ENCODE measurements at regions not wholly inside any gene's neighbourhood (a gene's known extent, or its start where the extent isn't known, plus 50 kb on each side); places are given as distances from the start of the nearest gene placed in this dataset.
"Not testable (repeated sequence)": the region's sequence is repeated elsewhere in the genome, so short reads cannot be mapped to it uniquely, and the experiment has no call there.

DNA sequence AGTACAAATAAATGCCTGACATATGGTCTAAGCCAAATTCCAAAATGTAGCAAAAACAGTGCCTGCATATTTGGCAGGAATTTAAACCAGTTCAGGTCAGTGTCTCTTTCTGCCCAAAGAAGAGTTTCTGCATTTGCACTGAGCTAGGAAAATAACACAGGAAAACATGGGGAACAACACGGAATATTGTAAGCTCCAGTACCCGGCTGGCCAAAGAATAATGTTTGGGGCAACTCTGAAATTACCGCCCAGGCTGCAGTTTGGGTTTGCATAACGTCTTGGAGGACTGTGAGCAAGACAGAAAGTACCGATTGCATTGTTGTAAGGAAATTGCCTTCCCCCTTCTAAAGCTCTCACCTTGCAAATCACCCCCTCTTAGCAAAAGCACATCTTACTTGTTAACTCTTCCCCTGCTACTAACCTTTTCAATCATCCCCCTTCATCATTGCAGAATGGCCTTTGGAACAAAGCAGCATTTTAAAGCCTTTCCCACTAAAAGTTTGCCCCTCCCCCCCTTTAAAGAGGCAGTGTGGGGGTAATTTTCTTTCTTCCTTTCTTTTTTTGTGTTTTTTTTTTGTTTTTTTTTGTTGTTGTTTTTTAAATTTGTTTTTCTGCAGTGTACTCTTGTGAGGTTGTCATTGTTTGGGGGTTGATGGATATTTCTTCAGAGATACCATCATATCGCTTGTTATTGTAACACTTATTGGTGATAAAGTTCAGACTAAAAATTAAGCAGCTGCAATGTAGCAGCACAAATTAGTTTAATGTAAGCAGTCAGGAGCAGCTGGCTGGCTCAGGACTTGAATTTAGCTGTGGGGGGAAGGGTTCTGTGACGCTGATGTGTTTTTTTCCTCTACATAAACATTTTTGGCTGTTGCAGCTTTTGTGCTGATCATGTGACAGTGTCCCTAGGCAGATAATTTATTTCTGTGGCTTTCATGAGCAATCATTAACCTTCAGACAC is 100.0 kb upstream of the CITED2 start:
- DNase-seq (ENCODE audit: low read depth): peak; percentile 52

DNA sequence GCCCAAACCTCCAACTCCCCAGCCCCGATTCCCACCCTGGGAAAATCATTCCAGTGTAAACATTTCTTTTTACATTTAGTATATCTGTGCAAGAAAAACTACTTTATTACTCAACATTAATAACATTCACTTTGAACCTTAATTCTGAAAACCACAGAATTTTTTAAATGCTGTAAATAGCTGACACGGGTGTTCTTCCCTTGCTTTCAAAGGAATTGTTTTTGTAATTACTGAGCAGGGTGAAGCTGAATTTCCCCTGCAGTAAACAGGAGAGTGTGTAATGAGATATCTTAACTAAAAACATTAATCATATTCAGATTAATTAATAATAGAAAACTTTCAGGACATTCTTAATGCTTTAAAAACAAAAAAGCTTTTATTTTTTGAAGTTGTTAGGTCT is 99.3 kb upstream of the CITED2 start:
- peak; percentile 52 for DNase-seq (ENCODE audit: low read depth)

GRCh38 chr6:139473231-139473701 is 98.8 kb upstream of the CITED2 start:
- peak; percentile 66 for DNase-seq (ENCODE audit: low read depth)

- peak; percentile 42 for DNase-seq (ENCODE audit: low read depth)
These were observed 98.0 kb upstream of the CITED2 start for GRCh38 chr6:139472351-139473015.

DNA sequence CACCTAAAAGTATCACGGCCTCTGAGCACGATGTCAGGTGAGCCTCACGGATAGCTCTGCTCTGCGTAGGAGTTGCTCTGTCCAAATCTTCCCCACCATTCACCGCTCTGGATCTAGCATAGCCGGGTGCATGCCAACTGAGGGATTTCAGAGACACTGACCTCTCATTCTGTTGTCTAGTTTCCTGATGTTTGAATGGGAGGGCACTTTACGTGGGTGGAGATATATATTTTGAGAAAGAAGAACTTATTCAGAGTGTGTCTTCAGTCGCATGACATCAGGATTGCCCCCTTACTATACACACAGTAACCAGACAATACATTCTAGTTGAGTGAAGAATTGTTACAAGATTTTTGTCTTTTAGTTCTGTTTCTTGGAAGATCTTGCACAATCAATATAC is 96.5 kb upstream of the CITED2 start:
- DNase-seq (ENCODE audit: low read depth): no peak

GRCh38 chr6:139468178-139468819 is 93.9 kb upstream of the CITED2 start:
- DNase-seq (ENCODE audit: low read depth): no peak

GRCh38 chr6:139457476-139457875 is 83.0 kb upstream of the CITED2 start:
- peak; percentile 59 for DNase-seq (ENCODE audit: low read depth)

DNA sequence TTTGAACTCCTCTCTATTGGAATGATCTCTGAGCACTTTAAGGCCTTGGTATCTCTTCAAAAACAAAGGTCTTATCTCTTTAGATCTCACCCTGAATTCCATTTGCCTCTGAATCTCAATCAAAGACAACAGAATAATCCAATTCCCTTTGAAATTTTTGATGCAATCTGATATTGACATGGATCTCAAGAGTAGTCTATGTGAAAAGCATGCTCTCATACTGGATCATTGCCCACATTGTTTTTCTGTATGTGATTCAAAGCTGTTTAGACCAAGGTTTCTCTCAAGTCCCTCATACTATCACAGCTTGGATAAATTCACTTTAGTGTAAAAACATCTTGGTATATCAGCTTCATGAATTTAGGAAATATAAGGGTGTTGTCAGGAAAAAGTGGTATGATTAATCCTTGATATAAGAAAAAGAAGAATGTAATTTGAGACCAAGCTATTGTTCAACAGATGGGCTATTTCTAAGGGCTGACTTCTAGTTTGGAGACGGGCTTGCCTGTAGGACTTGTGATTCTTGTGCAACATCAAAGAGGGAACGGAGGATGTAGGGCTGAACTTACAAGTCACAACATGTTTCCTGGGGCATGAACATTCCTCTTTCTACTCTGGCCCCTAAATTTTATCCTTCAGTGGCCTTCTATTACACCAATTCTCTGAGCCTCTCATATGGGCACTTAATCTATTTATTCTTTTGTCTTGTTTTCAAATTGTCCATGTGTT is 77.9 kb upstream of the CITED2 start:
- peak; percentile 17 for DNase-seq (ENCODE audit: low read depth)

GRCh38 chr6:139449611-139450000 is 75.2 kb upstream of the CITED2 start:
- peak; percentile 52 for DNase-seq (ENCODE audit: low read depth)

DNA sequence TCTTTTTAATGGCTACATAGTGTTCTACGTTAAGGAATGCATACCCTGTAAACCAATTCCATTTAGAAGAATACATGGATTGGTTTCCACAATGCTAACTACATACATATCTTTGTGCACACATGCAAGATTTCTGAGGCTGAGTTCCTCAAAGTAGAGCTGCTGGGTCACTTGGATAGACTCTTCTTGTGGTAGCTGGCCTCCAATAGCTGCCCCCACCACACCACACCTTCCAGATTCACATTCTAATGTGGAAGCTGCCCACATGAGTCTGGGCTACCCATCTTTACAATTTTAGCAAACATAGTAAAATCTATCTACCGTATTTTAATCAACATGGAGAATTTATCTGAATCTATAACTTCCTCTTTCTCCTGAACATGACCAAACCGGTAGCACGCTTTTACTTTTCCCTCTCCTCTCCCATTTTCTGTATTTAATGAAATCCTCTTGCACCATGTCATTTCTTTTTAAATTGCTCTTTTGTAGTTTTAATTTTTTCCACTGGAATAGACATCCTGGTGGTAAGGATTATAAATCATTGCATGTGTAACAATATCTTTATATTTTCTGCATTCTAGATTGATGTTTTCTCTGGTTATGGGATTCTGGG is 74.7 kb upstream of the CITED2 start:
- DNase-seq (ENCODE audit: low read depth): no peak

DNA sequence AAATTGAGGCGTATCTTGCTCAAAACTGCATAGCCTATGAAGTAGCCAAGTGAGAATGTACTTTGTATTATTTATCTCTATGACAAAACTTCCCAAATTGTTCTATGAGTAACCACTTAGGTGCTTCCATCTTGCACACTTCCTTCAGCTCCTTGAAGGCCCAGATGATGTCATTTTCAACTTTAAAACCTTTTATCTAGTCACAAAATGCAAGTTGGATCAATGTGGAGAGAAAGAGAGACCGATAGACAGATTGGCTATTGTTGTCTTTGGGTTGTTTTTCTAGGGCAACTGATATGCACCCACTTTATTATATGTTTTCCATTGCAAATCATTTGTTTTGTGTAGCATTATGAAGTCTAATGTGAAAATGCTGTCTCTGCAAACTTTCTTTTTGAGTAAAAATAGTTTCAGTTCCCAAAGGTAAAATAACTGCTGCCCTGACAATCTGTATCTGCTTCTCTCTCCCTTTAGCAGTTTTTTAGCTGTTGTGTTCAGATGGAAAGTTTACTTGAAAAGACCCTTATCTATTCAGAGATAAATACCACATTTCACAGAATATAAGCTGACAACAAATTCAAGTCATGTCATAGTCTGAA is 73.7 kb upstream of the CITED2 start:
- DNase-seq (ENCODE audit: low read depth): peak; percentile 36

DNA sequence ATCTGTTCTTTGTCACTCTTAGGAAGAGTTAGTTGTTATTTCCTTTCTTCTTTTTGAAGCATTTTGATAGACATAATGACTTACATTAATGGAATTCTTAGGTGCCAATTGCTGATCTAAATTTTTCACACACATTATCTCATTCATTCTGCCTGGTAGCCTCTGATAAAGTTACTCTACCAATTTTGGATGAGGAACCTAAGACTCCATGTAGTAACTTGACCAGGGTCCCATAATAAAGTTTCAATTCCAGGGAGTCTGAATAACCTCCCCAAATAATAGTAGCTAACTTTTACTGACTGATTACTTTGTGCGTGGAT is 73.2 kb upstream of the CITED2 start:
- DNase-seq (ENCODE audit: low read depth): no peak

- DNase-seq (ENCODE audit: low read depth): no peak
These were observed 72.6 kb upstream of the CITED2 start for GRCh38 chr6:139446768-139447655.

DNA sequence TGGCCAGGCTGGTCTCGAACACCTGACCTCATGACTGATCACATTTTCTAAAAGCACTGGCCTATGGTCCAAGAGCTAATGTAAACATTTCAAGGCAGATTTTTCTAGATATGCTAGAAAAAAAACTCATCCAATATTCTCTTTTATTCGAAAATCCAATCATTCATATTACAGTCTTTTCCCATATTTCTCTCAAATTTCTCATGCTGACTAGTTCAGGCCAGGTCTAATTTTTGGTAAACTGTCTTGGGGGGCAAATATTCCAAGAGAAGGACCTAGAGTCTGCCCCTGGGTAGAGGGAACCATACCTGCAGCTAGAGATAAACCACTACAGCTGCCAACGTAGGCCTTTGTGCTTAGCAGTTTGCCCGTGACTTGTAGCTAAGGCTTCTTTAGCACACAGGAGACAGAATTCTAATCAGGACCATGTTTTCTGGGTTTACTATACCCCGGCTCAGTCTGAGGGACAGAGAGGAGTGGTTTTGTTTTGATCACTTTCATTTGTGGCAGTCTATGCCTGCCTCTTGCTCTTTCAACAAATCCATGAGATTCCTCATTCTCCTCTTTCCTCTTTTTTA is 71.8 kb upstream of the CITED2 start:
- no peak for DNase-seq (ENCODE audit: low read depth)

GRCh38 chr6:139444273-139444787 is 69.9 kb upstream of the CITED2 start:
- not testable (repeated sequence) for DNase-seq (ENCODE audit: low read depth)

DNA sequence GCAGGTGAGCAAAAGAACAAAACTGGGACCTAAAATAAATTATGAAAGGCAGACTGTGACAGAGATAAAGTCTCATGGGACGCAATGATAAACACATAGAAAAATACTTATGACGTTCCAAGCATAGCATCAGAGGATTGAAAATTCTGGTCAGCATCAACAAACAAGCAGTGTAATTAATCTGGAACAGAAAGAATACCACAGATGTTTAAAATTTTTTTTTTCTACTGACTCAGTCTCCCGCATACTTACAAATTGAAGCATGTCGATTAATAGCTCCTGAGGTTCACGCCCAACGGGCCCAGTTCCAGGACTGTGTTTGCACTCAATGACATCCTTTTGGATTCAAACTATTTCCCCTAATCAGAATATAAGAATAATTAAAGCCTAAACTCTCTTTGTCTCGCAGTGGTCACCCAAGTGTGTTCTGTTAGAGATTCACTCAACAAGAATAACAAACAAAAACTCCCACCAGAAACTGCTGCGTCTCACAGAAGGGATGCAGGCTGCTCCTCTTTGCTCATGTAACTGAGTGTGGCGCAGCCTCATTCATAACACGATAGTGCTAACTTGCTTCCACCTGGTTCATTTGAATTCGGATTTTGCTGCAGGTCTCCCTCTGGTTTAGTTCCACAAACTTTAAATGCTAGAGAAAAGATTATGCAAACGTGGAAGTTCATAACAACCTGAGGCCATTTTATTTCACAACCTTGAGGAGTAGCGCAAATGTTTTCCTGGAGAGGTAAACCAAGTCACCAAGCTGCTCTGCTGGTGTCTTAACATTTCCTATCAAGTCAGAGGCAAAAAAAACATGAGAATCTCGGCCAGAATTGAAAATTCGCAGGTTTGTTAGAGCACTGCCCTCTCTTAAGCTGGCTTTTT is 69.0 kb upstream of the CITED2 start:
- DNase-seq (ENCODE audit: low read depth): peak; percentile 80

GRCh38 chr6:139442188-139442671 is 67.8 kb upstream of the CITED2 start:
- no peak for DNase-seq (ENCODE audit: low read depth)

DNA sequence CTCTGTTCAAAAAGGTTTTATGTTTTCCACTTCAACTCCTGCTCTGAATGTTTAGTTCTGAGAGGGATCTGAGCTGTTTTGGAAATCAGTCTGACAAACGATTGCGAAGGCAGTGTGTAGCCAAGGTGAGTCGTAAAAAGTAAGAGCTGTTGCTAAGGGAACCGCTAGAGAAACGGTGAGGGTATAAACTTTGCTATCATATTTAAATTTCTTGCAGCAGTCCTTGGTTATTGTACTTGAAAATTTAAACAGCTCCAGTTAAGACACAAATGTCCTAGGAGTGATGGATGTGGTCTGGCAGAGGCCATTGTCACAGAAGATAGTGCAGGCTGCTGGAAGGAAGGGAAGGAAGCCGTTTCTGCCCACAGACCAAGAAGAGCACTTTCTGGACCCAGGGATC is 64.9 kb upstream of the CITED2 start:
- DNase-seq (ENCODE audit: low read depth): no peak

All from EH (cell line).